Psoas muscle (tissue), 7 donors: ENCODE measurements at regions not wholly inside any gene's neighbourhood (a gene's known extent, or its start where the extent isn't known, plus 50 kb on each side); places are given as distances from the start of the nearest gene placed in this dataset.

Experiments
- ATAC-seq, 4 donors: fragments of 200-7000 bp; cut with Tn5 transposase; one replicate each; pipeline ENCODE4 v1.9.1; 2020; ENCODE audit warnings: moderate library complexity in 3 of 4, mild to moderate bottlenecking in 2 of 4
- DNase-seq, 2 donors: peaks; one replicate each; pipeline ENCODE4 v3.0.0-alpha.2; 2020
- H3K27ac ChIP-seq: fragments of 200-600 bp; one replicate; pipeline ENCODE4 v1.8.0; 2022
- H3K27me3 ChIP-seq, 3 donors: fragments of 200-600 bp in 1 of 3; one replicate each; pipeline versions ENCODE4 v1.6.1 to v1.8.0; 2013 to 2022; ENCODE audit warnings: low read length in 2 of 3, mild to moderate bottlenecking in 2 of 3, moderate library complexity in 1 of 3; ENCODE audit not compliant: insufficient read depth in 3 of 3
- H3K36me3 ChIP-seq, 2 donors: fragments of 200-600 bp in 1 of 2; one replicate each; pipeline versions ENCODE4 v1.6.1 to v1.8.0; 2013 to 2022; ENCODE audit warnings: low read depth in 1 of 2, mild to moderate bottlenecking in 1 of 2, moderate library complexity in 1 of 2; ENCODE audit not compliant: insufficient read depth in 1 of 2
- H3K4me1 ChIP-seq: fragments of 200-600 bp; one replicate; pipeline ENCODE4 v1.8.0; 2022
- H3K4me3 ChIP-seq: fragments of 200-600 bp; one replicate; pipeline ENCODE4 v1.8.0; 2022; ENCODE audit warnings: mild to moderate bottlenecking
- H3K9me3 ChIP-seq: fragments of 200-600 bp; one replicate; pipeline ENCODE4 v1.8.0; 2022
- CTCF ChIP-seq: fragments of 200-600 bp; IDR thresholded peaks from one replicate; pipeline ENCODE4 v1.8.0; 2022; ENCODE audit warnings: antibody characterized with exemption
- WGBS, 3 donors: extraction: QIAGEN DNeasy Blood & Tissue Kit; methylation state at CpG; one replicate each; pipeline versions ENCODE4 v1.1.6 to v1.1.7; 2013; 5-methylcytosine and 5-hydroxymethylcytosine counted together
- intact Hi-C, 2 donors: fragments of 100-400 bp; cut with DNase I; formaldehyde crosslinking; loops; one replicate each; pipeline versions ENCODE4 v1.11.0 to v1.14.2; 2022
- donor health status: healthy with polysubstance abuse.
- donor health status: DM: no; HTN: no; CAD: no; lungs with moderate emphysema.
- donor health status: Bipolar disorder and iron deficiency.
- donor health status: healthy.
- donor health status: DM: yes; HTN: yes; CAD: no.
- donor health status: DM: no; HTN: no; CAD: no.
- donor health status: DM: yes; HTN: yes; CAD: no.

GRCh38 chr5:54927097-54927746, 58.2 kb downstream of the ESM1 start:
- WGBS, 3 donors: 58 to 76% (median 59%) methylated on average over 4 of the region's 4 CpGs
- ATAC-seq (no peak), DNase-seq (no peak)
- H3K4me3 ChIP-seq: no peak overlapping the region
- peaks cover 6% of the 10 kb centered on the region for H3K9me3 ChIP-seq
- H3K4me1 ChIP-seq: no peaks in the 10 kb centered on the region
- no peak overlapping the region for H3K27ac ChIP-seq
- no peak for TF ChIP-seq CTCF
- no peaks in the 10 kb centered on the region for H3K27me3 ChIP-seq
- intact Hi-C loops: no loop called here
- no peaks in the 10 kb centered on the region for H3K36me3 ChIP-seq

GRCh38 chr5:54924487-54924886, 60.9 kb downstream of the ESM1 start:
- peaks cover 6% of the 10 kb centered on the region for H3K9me3 ChIP-seq
- no peak for ATAC-seq

GRCh38 chr5:54917323-54917722, 68.1 kb downstream of the ESM1 start:
- H3K9me3 ChIP-seq: no peaks in the 10 kb centered on the region
- ATAC-seq (no peak), DNase-seq (no peak)
- H3K27me3 ChIP-seq: peaks cover 0 to 4% (median 0%) of the 10 kb centered on the region in 3 donors
- no peak overlapping the region for H3K27ac ChIP-seq
- TF ChIP-seq CTCF: no peak
- H3K4me3 ChIP-seq: no peak overlapping the region
- intact Hi-C loops: no loop called here
- no peaks in the 10 kb centered on the region for H3K36me3 ChIP-seq
- no peaks in the 10 kb centered on the region for H3K4me1 ChIP-seq

More at GRCh38 chr5:54924487-54924886, 60.9 kb downstream of the ESM1 start:
- intact Hi-C loops: no loop called here
- no peaks in the 10 kb centered on the region for H3K27me3 ChIP-seq
- no peak for DNase-seq
- no peak for TF ChIP-seq CTCF
- no peaks in the 10 kb centered on the region for H3K4me1 ChIP-seq
- no peak overlapping the region for H3K4me3 ChIP-seq
- no peaks in the 10 kb centered on the region for H3K36me3 ChIP-seq
- H3K27ac ChIP-seq: no peak overlapping the region

GRCh38 chr5:54915466-54916027, 69.8 kb downstream of the ESM1 start:
- H3K4me1 ChIP-seq: no peaks in the 10 kb centered on the region
- ATAC-seq: no peak

More at GRCh38 chr5:54915466-54916027, 69.8 kb downstream of the ESM1 start:
- no peak overlapping the region for H3K27ac ChIP-seq
- DNase-seq: no peak
- TF ChIP-seq CTCF: no peak
- intact Hi-C loops: no loop called here
- H3K27me3 ChIP-seq: peaks cover 0 to 4% (median 0%) of the 10 kb centered on the region in 3 donors
- H3K36me3 ChIP-seq: no peaks in the 10 kb centered on the region
- no peaks in the 10 kb centered on the region for H3K9me3 ChIP-seq
- WGBS, 3 donors: 71 to 77% (median 72%) methylated on average over 3 of the region's 3 CpGs
- no peak overlapping the region for H3K4me3 ChIP-seq
